HG03060 (cell line): ENCODE measurements at regions not wholly inside any gene's neighbourhood (a gene's known extent, or its start where the extent isn't known, plus 50 kb on each side); places are given as distances from the start of the nearest gene placed in this dataset.
"Not testable (repeated sequence)": the region's sequence is repeated elsewhere in the genome, so short reads cannot be mapped to it uniquely, and the experiment has no call there.

Experiments
- ATAC-seq: cut with Tn5 transposase; IDR thresholded peaks from one replicate; pipeline ENCODE4 v1.9.1; 2021; ENCODE audit warnings: low read depth, moderate number of reproducible peaks; ENCODE audit not compliant: unreplicated experiment

DNA sequence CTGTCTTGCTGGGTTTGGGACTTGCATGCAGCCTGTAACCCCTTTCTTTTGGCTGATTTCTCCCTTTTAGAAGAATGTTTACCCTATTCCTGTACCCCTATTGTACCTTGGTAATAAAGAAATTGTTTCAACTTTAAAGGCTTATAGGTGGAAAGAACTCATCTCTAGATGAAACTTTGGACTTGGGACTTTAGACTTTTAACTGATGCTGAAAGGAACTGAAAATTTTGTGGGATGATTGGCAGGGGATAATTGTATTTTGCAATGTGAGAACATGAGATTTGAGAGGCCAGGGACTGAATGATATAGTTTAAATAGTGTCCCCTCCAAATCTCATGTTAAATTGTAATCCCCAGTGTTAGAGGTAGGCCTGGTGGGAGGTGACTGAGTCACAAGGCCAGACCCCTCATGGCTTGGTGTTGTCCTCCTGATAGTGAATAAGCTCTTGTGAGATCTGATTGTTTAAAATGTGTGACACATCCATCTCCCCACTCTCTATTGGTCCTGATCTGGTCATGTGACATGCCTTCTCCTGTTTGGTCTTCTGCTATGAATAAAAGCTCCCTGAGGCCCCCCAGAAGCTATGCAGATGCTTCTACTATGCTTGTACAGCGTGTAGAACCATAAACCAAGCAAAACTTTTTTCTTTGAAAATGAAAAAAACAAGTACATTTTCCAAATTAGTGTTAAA is 1621.3 kb upstream of the B3GALT2 start:
- no peak for ATAC-seq

- ATAC-seq = no peak
Observed at GRCh38 chr1:194802572-194802971, 1616.2 kb upstream of the B3GALT2 start.

- peak; percentile 58 for ATAC-seq
Observed at GRCh38 chr1:194795917-194796593, 1609.6 kb upstream of the B3GALT2 start.

- ATAC-seq = no peak
Observed at GRCh38 chr1:194787001-194787400, 1600.6 kb upstream of the B3GALT2 start.

GRCh38 chr1:194786027-194786426 is 1599.6 kb upstream of the B3GALT2 start:
- ATAC-seq = no peak

DNA sequence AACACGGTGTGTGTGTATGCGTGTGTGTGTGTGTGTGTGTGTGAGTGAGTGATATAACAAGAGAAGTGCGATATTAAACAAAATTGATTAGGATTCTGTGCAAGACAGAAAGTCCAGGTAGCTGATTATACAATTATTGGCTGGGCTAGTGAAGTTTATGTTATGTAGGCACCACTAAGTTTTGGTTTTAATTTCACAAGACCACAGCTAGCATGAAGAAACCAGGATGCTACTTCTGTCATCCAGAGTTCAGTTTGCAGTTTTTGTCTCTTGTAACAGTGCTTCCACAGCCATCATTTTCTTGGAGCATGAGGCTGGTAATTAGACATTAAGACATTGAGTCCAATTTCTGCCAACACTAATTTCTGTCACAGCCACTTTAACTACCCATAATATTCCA is 1590.2 kb upstream of the B3GALT2 start:
- no peak for ATAC-seq

GRCh38 chr1:194774535-194774934 is 1588.1 kb upstream of the B3GALT2 start:
- no peak for ATAC-seq

- no peak for ATAC-seq
Observed at GRCh38 chr1:194755241-194755994, 1569.0 kb upstream of the B3GALT2 start.

GRCh38 chr1:194738843-194739242 is 1552.4 kb upstream of the B3GALT2 start:
- not testable (repeated sequence) for ATAC-seq

GRCh38 chr1:194734970-194735369 is 1548.6 kb upstream of the B3GALT2 start:
- no peak for ATAC-seq

GRCh38 chr1:194731025-194731424 is 1544.6 kb upstream of the B3GALT2 start:
- ATAC-seq = no peak

DNA sequence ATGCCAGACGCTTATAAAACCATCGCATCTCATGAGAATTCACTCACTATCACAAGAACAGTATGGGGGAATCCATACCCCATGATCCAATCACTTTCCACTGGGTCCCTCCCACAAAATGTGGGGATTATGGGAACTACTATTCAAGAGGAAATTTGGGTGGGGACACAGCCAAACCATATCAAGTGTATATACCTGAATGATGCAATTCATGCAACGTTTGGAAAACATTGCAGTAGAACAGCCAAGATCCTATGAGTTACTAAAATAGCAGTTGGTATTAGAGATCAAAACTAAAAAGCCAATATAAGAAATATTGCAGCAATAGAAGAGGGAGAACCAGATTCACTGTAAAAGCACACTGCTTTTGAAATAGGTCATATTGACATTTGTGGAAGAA is 1543.9 kb upstream of the B3GALT2 start:
- ATAC-seq = no peak

DNA sequence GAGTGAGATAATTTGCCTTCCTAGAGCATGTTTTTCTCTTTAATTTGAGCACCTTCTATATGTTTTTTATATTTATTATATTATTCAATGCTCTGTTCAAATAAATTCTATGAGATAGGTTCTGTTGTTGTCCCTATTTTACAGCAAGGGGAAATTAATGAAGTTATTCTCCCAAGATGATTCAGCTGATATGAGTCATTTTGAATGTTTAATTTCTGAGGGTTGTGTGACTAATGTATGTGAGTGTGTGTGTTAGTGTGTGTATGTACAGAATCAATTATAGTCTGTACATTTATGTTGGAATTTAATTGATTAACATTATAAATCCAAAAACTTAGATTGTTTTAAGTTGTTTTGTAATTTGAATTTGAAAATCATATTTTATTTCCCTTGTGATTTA is 1536.7 kb upstream of the B3GALT2 start:
- ATAC-seq = no peak

DNA sequence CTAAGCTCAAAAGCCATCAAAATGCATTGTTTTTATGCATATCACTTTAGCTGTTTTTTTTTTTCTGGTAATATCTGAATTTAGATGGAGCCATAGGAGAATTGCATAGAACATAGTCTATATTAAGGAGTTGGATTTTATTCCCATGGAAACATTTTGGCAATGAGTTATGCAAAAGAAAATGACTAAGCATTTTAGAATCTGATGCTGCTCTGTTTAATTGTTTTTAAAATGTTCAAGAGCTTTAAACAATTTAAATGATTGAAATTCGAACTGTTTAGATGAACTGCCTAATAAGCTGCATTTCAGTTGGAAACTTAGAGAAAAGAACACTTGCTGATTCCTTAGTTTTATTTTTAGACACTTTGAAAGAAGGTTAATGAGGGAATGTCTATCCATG is 1531.5 kb upstream of the B3GALT2 start:
- no peak for ATAC-seq

DNA sequence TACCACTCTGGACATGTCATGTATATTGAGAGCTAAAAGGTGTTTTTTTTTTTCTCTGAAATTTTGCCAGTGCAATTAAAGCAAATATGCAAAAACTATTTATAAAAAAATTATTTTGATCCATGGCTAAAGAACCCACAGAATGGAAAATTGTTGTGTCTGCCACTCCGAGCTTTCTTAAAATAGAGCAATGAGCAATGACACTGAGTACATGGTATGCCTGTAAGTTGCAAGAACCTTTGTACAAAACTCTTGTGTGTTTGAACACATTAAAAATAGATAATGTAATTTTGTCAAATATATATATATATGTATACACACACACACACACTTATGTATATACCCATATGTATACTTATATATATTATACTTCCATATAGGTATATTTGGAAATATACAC is 1530.9 kb upstream of the B3GALT2 start:
- no peak for ATAC-seq

- ATAC-seq = no peak
Observed at GRCh38 chr1:194710671-194711070, 1524.3 kb upstream of the B3GALT2 start.

DNA sequence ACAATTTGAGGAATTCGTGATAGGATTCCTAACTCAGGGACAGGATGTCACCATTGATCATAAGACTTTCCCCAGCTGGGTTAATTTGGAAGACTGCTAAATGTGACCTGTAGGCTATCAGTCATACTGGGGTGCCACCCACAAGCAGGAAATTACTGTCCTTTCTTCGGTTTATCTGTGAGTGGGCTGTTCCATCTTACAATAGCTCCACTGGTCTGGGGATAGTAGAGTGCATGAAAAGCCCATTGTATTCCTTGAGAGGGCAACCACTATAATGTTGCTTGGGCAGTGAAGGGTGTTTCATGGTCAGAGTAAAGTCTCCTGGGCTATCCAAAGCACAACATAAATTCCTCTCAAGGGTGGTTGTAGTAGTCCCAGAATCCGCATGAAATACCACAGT is 1523.0 kb upstream of the B3GALT2 start:
- ATAC-seq = no peak

GRCh38 chr1:194707074-194707473 is 1520.7 kb upstream of the B3GALT2 start:
- ATAC-seq = no peak

DNA sequence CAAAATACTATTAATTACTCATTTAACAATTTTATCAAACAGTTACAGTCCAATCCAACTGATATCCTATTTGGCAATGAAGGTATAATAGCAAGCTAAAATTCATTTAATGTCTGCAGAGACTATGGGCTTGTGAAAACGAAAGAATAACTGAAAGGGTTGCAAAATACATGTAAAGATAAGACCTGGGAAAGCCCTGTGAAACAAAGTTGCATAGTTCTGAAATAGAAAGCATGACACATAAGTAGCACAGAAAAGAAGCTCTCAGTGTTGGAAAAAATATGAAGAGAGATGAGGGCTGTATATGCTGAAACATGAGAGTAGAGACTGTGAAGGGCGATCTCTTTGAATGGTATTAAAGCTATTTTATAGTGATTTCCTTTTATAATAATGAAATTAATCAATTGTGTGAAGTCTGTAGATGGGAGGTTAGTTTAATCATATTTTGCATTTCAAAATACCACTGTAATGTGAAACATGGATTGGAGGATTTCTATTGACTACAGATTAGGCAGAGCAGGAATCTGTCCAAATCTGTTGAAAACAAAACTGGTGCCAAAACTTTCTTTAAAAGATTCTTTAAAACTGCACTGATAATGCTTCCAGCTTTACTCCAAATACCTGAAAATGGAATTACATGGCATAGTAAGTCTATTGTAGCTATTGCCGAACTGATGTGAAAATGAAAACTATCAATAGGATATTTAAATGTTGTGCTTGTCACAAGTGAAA is 1518.9 kb upstream of the B3GALT2 start:
- no peak for ATAC-seq

GRCh38 chr1:194698908-194699318 is 1512.5 kb upstream of the B3GALT2 start:
- ATAC-seq = no peak

DNA sequence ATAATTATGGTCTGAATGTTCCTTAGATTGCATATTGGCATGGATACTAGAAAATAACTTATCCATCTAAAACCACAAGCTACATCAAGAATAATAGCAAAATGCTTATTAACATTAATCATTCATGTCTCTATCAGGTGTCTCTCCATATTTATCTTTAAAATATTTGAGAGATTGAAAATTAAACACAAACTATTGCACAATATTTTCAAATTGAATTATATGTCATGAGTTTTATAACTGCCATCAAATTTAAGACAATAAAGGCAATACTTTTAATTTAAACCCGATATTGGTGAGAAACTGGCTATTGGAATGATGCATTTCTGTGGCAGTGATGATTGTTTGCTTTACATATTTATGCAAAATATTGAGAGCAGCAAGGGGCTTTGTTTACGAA is 1506.8 kb upstream of the B3GALT2 start:
- ATAC-seq = no peak
